Activated CD4-positive, CD25-positive, alpha-beta regulatory T cell treated with anti-CD3 and anti-CD28 coated beads, Interleukin-2, amount 50 U/mL, for 24 hours (primary cell): ENCODE measurements at regions not wholly inside any gene's neighbourhood (a gene's known extent, or its start where the extent isn't known, plus 50 kb on each side); places are given as distances from the start of the nearest gene placed in this dataset.
A peak's percentile ranks its signal among the peaks of the same experiment; 100 is the strongest.
"Not testable (repeated sequence)": the region's sequence is repeated elsewhere in the genome, so short reads cannot be mapped to it uniquely, and the experiment has no call there.

ENCODE experiments used
- ATAC-seq, 2 donors: fragments of 150-1000 bp; cut with Tn5 transposase; one replicate each; pipeline ENCODE4 v1.10.0; 2021; ENCODE audit warnings: mild to moderate bottlenecking in 1 of 2, moderate library complexity in 1 of 2

DNA sequence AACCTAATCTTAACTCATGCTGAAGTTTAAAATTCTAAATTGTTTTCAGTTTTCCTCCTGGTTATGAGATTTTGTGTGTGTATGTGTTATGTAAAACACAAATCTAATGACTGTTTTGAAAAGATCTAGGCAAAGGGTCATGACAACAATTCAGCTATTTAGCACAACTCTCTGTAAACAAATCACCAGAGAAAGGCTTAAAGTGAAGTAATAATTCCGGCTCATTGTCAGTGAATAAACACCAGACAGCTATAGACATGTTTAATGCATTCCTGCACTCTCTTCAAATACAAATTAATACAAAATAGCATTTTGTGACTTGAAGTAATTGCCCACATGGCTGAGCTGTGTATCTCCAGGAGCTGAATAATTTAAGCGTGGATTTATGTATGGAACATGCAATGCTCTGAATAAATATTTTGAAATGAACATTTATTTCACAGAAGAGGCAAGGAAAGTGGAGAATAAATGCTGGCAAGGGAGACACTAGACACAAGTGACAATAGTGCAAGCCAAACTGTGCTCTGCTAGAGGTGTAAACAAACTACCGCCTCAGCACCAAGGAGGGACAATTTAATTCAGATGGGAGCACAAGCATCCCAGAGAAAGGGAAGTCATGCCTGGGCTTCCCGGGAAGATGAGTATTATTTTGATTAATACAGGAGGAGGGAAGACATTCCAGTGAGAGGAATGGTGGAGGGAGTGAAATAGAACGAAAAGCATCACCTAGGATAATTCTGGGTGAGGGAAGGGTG, 133.6 kb upstream of the XPO1 start:
- ATAC-seq, result no peak

DNA sequence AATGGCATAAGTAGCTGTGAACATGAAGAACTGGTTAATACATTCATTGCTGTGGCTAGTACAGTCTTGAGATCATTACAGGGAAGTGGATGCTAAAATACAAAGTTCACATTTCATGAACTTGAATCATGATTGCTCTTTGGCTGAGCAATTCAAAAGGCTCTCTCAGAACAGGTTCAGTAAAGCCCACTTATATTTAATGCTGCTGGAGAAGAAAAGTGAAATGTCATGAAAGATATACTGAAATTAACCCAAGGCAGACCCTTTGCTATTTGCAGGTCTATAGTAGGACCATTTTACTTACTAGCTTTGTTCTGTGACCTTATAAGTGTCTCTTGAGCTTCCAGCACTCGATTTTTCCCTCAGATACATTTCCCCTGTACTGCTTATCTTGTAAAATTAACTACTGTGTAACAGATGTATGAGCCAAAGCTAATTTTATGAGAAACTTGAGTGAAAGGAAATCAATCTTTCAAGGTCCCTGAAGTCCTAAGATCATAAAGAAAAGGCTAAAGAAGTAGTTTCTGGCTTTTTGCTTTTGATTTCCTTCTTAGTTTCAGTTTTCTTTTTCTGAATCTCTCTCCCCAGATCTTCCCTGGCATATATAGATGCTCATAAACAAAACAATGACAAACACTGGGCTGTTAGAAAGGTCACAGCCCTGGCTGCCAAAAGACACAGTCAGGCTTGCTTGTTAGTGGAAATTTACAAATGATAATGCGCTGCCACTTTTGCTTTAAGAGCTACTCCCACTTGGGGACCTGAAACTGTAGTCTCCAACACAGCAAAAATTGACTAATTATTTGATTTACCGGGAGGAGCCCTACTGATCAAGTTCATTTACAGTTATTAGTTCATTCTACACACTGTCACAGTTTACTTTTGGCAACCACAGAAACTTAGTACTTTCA, 132.7 kb upstream of the XPO1 start:
- ATAC-seq, result peak; percentile 79 to 82

DNA sequence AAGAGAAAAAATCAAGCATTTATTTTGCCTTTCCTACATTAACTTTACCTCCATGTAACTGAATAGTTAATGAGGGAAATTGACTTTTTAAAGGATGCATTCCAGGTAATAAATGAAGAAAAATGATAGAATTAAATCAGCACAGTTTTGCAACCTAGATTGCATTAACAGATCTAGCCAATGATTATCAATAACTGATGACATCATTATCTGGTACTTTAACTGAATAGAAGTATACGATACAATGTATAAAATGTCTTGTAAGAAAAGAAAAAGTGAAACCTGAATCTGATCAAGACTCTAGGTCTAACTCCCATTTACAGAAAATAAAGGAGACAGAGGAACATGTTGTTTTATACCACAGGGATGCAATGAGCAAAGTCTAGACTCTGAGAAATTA, 126.0 kb upstream of the XPO1 start:
- ATAC-seq, result no peak

DNA sequence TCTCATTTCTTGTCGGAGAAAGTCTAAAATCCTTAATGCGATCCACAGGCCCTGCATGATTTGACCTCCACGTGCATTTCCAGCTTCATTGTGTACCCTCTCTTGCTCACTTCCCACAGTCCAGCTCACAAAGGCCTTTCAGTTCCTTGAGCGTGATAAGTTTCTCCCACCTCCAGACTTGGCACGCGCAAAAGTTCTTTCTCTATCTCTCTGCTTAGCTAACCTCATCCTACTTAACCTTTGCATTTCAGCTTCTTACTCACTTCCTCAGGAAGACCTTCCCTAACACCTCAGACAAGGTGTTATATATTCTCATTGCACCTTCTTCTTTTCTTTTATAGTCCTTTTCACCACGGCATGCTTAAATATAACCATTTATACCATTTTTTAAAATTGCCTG, 124.8 kb upstream of the XPO1 start:
- ATAC-seq, result no peak

DNA sequence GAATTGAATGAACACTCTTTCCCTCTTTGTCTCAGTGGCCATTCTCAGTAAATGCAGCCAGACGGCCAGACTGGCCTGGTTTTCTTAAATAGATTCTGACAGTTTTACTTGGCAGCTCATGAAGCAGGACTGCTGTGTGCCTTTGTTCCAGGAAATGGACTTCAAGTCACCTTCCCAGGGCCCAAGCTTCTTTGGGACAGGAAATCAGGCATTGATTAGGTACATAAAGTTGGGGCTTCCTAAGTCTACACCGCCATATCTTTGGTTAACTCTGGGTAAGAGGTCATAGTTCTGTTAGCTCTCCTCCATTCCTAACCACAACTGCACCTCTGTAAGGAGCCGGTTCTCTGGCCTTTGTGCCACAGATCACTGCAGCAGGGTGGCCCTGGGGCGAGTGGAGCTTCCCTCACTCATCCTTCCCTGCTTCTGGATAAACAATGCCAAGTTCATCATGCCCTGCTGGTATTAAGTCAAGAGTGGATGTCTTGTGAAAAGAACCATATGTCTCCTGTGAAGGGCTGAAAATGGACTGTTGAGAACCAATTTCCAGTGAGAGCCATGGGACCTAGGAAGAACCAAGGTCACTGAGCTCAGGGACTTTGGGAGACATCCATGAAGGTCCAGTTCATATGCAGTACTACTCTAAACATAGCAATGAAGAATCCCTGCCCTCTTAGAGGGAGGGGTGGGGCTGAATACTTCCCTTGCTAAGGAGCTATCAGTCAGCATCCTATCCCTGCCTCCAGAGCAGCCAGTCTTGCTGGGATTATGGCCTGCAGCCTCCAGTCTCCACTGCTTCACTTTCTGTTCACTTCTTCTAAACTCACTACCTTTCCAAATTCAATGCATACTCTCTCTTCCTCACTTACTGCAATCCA, 122.6 kb upstream of the XPO1 start:
- no peak for ATAC-seq

DNA sequence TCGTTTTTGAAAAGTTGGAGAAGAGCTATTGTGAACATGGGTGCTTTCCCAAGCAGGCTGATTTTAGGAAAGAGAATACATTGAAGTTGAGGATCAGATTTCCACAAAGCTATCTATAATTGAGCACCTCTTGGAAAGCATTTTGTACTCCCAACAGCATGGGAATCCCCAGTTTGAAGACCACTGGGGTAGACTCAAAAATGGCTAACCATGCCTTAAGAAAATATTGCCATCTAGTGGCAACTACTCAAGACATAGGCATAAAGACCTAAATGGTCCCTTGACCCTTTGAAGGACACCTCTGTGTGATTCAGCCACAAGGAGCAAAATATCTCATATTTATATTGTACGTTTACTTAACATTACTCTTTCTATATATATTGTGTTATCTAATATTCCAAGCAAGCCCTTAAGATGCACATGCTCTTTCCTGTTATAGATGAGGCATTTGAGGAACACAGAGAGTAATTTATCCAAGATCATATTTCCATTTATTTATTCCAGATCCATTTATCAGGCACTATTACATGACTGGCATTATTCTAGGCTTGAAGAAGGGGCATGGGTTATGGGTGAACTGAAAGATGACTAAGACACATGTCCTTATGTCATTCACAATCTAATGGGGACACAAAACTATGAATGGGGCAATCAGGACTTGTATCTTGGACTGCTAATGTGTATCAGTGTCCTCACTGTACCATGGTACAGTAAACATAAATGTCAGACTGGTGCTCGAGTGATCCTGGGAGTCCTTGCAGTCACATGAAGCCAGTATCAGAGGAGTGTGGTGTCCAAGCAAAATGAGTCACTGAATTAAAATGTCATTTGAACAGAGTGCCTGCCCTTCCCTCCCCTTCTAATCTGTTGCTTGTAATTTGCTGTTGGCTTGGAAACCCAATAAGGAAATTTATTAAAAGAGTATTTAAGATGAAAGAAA, 121.0 kb upstream of the XPO1 start:
- ATAC-seq, result no peak

DNA sequence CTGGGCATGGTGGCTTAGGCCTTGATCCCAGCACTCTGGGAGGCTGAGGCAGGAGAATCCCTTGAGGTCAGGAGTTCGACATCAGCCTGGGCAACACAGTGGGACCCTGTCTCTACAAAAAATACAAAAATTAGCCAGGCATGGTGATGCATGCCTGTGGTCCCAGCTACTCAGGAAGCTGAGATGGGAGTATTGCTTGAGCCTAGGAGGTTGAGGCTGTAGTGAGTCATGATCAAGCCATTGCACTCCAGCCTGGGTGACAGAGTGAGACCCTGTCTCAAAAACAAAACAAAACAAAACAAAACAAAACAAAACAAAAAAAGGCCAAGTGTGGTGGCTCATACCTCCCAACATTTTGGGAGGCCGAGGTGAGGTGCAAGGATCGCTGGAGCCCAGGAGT, 111.8 kb upstream of the XPO1 start:
- not testable (repeated sequence) for ATAC-seq

DNA sequence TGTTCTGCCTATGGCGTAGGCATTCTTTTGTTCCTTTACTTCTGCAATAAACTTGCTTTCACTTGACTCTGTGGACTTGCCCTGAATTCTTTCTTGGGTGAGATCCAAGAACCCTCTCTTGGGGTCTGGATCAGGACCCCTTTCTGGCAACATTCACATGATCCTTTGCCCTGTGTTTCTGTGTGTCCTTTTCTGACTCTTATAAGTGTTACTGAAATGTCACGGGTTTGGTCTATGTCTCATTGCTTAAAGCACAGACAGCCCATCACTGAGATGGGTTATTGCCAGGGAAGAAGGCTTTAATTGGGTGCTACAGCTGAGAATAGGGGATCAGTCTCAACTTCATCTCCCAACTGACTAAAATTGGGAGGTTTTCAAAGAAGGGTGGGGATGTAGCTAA, 110.9 kb upstream of the XPO1 start:
- no peak for ATAC-seq

DNA sequence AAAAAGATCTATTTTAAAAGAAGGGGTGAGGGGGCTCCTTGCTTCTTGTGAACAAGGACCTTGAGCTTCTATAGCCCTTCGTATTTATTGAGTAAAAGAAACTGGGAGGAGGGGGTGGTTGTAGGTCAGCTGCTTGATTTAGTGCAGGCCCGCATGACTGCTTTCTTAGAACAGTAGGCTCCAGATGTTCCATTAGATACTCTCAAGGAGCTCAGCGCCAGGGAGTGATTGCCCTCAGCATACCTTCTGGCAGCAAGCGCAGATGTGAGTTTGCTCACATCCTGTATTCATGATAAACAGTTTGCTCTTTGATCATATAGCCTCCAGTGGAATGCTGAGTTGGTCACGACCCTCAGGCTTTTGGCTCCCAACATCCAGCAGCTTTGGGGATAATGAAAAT, 108.9 kb upstream of the XPO1 start:
- ATAC-seq, result no peak

DNA sequence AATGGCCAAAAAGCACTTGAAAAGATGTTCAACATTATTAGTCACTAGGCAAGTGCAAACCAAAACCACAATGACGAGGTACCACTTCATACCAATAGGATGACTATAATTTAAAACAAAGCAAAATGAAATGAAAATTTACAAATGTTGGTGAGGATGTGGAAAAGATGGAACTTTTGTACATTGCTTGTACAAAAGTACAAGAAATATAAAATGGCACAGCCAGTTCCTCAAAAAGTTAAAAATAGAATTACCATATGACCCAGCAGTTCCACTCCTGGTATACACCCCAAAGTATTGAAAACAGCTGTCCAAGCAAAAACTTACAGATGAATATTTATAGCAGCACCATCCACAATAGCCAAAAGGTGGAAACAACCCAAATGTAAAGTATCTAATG, 107.8 kb upstream of the XPO1 start:
- ATAC-seq, result no peak

- not testable (repeated sequence) for ATAC-seq
Observed at GRCh38 chr2:61643153-61643552, 105.0 kb upstream of the XPO1 start.

GRCh38 chr2:61640406-61640805, 102.2 kb upstream of the XPO1 start:
- ATAC-seq, result no peak

DNA sequence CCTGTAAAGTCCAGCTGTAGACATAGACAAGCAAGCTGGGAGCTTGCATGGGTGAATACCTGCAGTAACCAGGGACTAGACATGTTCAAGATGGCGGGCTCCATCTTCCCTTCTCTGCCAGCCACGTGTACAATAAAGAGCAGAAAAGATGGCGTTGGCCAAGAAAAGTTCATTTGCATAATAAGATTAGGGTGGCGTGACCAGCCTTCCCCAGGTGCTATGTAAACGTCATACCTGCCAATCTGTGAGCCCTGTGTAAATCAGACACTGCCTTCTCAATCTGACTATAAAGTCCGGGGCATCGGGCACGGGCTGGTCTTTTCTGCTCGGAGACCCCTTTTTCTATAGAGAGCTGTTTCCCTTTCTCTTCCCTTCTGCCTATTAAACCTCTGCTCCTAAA, 101.6 kb upstream of the XPO1 start:
- no peak for ATAC-seq

- ATAC-seq, result no peak
Observed at GRCh38 chr2:61636686-61637085, 98.5 kb upstream of the XPO1 start.

GRCh38 chr2:61634512-61634911, 96.4 kb upstream of the XPO1 start:
- ATAC-seq, result no peak

DNA sequence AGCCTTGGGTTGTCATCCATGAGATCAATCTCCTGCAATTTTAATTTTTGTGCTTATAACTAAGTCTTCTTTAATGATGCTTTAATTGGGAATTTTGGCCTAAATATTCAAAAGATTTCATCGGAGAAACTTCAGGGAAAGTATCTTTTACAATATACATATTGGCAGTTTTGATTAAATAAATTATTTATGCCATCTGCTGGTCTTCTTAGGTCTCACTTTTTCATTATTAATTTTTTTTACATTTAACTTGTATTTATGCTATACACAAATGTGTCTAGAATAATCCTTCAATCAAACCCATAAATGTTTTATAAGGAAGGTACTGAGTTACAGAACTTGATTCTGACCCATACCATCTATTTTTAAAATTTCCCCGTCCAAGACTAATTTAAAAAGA, 95.1 kb upstream of the XPO1 start:
- ATAC-seq, result no peak

GRCh38 chr2:61632276-61633169, 94.4 kb upstream of the XPO1 start:
- ATAC-seq, result no peak

- ATAC-seq, result no peak
Observed at GRCh38 chr2:61631321-61631720, 93.2 kb upstream of the XPO1 start.

DNA sequence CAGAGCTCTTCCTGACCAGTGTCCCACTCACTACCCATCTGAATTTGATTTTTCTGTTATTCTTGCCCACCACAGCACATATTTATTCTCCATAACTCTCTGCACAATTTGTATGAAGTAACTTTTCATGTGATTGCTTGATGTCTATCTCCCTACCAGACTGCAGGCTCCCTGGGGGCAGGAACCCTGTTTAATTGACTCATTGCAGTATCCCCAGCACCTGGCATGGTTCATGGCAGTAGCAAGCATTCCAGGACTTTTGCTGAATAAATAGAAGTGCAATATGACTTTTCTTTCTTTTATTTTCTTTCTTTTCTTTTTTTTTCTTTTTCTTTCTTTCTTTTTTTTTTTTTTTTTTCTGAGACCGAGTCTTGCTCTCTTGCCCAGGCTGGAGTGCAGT, 88.7 kb upstream of the XPO1 start:
- ATAC-seq, result no peak

DNA sequence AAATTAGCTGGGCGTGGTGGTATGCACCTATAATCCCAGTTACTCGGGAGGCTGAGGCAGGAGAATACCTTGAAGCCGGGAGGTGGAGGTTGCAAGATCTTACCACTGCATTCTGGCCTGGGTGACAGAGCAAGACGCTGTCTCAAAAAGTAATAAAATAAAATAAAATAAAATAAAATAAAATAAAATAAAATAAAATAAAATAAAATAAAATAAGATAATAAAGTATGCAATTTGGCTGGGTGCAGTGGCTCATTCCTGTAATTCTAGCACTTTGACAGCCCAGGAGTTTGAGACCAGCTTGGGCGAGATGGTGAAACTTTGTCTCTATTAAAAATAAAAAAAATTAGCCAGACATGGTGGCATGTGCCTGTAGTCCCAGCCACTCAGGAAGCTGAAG, 85.6 kb upstream of the XPO1 start:
- ATAC-seq, result no peak
